ENCODE measurements at regions not wholly inside any gene's neighbourhood (a gene's known extent, or its start where the extent isn't known, plus 50 kb on each side); places are given as distances from the start of the nearest gene placed in this dataset.
"Not testable (repeated sequence)": the region's sequence is repeated elsewhere in the genome, so short reads cannot be mapped to it uniquely, and the experiment has no call there.

DNA sequence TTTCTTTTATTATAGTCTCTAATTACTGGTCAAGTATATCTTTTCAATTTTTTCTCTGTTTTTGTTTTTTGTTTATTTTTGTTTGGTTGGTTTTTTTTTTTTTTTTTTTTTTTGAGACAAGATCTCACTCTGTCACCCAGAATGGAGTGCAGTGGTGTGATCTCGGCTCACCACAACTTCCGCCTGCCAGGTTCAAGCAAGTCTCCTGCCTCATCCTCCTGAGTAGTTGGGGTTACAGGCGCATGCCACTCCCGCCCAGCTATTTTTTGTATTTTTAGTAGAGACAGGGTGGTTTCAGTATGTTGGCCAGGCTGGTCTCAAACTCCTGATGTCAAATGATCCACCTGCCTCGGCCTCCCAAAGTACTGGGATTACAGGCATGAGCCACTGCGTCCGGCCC lies 94.4 kb upstream of the LY86 start:
- TF ChIP-seq, protein P1, sequence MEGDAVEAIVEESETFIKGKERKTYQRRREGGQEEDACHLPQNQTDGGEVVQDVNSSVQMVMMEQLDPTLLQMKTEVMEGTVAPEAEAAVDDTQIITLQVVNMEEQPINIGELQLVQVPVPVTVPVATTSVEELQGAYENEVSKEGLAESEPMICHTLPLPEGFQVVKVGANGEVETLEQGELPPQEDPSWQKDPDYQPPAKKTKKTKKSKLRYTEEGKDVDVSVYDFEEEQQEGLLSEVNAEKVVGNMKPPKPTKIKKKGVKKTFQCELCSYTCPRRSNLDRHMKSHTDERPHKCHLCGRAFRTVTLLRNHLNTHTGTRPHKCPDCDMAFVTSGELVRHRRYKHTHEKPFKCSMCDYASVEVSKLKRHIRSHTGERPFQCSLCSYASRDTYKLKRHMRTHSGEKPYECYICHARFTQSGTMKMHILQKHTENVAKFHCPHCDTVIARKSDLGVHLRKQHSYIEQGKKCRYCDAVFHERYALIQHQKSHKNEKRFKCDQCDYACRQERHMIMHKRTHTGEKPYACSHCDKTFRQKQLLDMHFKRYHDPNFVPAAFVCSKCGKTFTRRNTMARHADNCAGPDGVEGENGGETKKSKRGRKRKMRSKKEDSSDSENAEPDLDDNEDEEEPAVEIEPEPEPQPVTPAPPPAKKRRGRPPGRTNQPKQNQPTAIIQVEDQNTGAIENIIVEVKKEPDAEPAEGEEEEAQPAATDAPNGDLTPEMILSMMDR (IDR thresholded peaks at IDR 0.05; ENCODE audit: low read depth, low read length, poor library complexity, severe bottlenecking): not testable (repeated sequence)
- not testable (repeated sequence) for TF ChIP-seq EZH2phosphoT487 (IDR thresholded peaks at IDR 0.05; ENCODE audit: borderline replicate concordance, low read length)
